ENCODE measurements at regions not wholly inside any gene's neighbourhood (a gene's known extent, or its start where the extent isn't known, plus 50 kb on each side); places are given as distances from the start of the nearest gene placed in this dataset.

DNA sequence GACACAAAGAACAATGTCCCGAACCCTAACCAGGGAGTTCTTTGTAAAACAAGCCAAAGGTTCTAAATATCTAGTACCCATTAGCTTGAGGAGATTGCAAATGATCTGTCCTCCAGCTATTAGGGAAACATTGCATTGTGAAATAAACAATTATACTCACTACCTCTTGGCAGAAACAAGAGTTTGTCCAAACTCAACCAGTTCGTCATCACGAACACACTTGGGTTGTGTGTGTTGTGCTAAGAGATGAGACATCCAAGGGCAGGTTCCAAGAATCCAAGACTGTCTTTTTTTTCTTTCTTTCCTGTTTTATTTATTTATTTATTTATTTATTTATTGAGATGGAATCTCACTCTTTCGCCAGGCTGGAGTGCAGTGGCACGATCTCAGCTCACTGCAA lies 793.1 kb upstream of the AUTS2 start:
- TF ChIP-seq, protein P1, sequence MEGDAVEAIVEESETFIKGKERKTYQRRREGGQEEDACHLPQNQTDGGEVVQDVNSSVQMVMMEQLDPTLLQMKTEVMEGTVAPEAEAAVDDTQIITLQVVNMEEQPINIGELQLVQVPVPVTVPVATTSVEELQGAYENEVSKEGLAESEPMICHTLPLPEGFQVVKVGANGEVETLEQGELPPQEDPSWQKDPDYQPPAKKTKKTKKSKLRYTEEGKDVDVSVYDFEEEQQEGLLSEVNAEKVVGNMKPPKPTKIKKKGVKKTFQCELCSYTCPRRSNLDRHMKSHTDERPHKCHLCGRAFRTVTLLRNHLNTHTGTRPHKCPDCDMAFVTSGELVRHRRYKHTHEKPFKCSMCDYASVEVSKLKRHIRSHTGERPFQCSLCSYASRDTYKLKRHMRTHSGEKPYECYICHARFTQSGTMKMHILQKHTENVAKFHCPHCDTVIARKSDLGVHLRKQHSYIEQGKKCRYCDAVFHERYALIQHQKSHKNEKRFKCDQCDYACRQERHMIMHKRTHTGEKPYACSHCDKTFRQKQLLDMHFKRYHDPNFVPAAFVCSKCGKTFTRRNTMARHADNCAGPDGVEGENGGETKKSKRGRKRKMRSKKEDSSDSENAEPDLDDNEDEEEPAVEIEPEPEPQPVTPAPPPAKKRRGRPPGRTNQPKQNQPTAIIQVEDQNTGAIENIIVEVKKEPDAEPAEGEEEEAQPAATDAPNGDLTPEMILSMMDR (IDR thresholded peaks at IDR 0.05; ENCODE audit: low read depth, low read length), result no peak
- H3K4me3 ChIP-seq (ENCODE audit: low read depth, low read length), result no peak overlapping the region

DNA sequence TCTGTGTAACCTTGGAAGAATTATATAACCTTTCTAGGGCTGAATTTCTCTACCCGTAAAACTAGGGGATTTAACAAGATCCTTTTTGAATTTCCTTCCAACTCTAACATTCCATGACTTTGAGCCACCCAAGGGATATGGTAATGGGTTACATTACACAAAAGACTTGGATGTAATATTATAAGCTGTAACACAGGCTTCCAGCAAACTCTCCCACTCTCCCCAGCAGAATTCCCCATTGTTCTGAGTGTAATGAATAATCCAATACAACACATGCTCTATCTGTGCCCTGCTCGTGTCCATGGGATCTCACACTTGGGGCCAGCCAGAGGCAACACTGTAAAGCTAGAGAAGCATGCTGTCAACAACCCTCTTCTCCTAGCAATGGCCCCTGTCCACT lies 790.6 kb upstream of the AUTS2 start:
- TF ChIP-seq, protein P1 (IDR thresholded peaks at IDR 0.05; ENCODE audit: low read depth, low read length), result no peak
- no peak overlapping the region for H3K4me3 ChIP-seq (ENCODE audit: low read depth, low read length)

DNA sequence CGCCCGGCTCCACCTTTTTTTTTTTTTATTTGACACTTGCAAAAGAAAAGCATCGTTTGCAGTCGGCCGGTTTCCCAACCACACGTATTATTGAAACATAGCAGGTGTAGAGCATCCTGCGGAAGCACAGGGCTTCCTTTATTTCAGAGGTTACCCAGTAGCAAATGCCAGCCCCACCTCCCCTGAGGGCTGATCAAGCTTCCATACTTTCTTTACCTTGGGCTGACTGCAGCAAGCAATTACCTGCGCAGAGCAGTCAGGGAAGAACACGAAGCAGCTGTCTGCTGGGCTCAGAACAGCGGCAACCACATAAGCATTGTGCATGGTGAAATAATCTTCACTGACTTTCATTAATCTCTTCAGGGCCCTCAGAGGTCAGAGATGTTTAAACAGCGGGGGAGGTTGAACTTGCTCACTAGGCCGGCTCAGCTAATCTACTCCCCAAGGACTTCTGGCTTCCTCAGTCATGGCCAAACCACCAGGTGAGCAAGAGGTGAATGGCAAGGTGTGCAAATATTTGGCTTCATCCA lies 784.7 kb upstream of the AUTS2 start:
- TF ChIP-seq, protein P1 (IDR thresholded peaks at IDR 0.05; ENCODE audit: low read depth, low read length), result no peak
- H3K4me3 ChIP-seq (ENCODE audit: low read depth, low read length), result no peak overlapping the region

DNA sequence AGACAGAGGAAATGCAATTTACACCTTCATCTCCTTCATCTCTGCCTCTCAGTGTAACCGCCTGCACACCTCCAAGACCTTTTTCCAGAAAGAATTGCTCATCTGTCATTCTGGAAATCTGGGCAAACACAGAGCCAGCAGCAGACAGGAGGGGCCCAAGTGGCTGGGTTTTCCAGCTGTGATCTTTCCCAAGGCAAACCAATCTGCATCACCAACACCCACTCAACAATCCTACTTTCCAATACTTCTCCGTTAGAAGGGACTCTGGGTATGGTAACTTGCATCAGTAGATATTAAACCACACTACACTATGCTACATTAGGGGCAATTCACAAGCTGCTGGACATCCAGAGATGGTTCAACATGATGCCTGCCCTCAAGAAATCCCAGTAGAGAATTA lies 781.8 kb upstream of the AUTS2 start:
- TF ChIP-seq, protein P1 (IDR thresholded peaks at IDR 0.05; ENCODE audit: low read depth, low read length), result no peak
- H3K4me3 ChIP-seq (ENCODE audit: low read depth, low read length), result no peak overlapping the region

DNA sequence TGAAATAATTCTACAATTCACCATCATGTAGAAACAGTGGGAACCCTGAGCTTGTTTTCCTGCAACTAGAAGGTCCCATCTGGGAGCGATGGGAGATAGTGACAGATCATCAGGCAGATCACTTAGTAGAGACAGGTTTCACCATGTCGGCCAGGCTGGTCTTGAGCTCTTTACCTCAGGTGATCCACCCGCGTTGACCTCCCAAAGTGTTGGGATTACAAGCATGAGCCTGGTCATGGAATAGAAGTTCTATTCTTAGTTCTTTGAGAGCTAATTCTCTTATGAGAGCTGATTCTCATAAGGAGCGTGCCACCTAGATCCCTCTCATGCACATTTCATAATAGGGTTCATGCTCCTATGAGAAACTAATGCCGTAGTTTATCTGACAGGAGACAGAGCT lies 778.0 kb upstream of the AUTS2 start:
- H3K4me3 ChIP-seq (ENCODE audit: low read depth, low read length), result no peak overlapping the region
- TF ChIP-seq, protein P1 (IDR thresholded peaks at IDR 0.05; ENCODE audit: low read depth, low read length), result no peak

DNA sequence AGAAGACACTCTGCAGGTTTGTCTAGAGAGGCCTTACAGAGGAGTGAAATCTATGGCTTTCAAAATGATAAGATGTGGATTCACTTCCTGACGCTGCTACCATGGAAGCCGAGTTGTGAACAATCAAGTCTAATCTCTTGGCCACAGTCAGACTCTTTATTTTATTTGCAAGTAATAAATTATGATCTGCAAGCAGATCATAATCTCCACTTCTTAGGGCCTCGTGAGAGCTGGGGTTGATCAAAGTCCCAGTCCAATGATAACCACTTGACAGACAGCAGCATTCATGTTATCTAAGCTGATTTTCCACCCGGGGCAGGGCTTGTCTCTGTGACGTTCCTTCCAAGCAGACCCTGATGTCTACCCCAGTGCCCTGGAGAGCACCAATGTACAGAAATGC lies 776.4 kb upstream of the AUTS2 start:
- no peak overlapping the region for H3K4me3 ChIP-seq (ENCODE audit: low read depth, low read length)
- TF ChIP-seq, protein P1 (IDR thresholded peaks at IDR 0.05; ENCODE audit: low read depth, low read length), result no peak

DNA sequence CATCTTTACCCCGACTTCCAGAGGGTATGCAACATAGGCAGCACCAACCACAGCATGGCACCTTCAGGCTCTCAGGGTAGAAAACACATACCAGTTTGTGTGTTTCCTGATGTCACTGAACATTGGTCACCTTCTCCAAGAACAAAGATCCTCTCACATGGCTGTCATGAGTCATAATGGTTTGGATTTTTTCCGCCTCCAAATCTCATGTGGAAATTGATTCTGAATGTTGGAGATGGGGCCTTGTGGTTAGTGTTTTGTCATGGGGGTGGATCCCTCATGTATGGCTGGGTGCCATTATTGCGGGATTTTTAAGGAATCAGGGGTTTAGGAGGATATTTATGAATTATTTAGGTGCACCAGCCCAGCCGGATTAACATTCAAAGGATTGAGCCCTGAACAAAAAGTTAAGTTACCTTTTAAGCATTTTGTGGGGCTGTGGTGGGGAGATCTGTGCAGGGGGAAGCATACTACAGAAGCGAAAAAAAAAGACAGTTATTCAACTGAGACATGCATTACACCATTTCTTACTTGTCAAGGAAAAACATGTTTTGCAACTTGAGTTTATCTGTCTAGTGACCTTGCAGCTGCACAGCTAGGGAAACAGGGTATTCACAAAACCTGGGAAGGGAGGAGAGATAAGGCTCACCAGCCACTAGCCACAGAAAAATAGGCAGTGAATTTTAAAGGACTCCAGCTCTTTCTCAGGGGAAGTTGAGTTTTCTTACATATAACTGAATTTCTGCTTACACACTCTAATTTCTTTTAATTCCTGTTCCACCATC lies 774.1 kb upstream of the AUTS2 start:
- H3K4me3 ChIP-seq (ENCODE audit: low read depth, low read length), result no peak overlapping the region
- TF ChIP-seq, protein P1 (IDR thresholded peaks at IDR 0.05; ENCODE audit: low read depth, low read length), result no peak
